GM21447 (cell line): ENCODE measurements at regions not wholly inside any gene's neighbourhood (a gene's known extent, or its start where the extent isn't known, plus 50 kb on each side); places are given as distances from the start of the nearest gene placed in this dataset.

Source experiments
- ATAC-seq: cut with Tn5 transposase; IDR thresholded peaks from one replicate; pipeline ENCODE4 v1.9.1; 2021; ENCODE audit not compliant: unreplicated experiment

DNA sequence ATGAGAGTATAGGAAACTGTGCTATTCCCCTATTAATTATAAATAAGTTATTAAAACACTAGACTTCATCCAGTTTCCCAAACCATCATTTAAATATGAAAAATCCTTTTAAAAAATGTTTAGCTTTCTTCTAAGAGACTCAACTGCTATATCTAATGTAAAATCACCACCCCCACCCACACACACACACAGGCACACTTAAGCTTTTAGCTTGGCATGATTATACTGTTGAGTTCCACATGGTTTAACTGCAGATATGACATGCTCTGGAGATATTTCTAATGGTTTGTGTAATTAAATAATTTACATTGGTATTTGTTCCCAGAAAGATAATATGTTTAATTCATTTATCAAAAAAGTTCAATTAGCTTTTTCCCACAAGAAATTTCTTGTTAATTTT is 1700.1 kb upstream of the SLC10A2 start:
- ATAC-seq = no peak

DNA sequence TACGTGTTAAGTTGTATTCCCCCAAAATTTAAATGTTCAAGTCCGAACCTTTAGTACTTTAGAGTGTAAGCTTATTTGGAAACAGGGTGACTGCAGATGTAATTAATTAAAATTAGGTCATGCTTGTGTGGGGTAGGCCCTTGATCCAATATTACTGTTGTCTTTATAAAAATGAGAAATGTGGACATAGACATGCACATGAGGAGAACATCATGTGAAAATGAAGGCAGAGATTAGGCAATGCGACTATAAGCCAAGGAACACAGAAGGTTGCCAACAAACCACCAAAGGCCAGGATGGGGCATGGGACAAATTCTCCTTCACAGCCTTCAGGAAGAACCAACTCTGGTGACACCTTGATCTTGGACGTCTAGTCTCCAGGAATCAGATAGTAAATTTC is 1698.4 kb upstream of the SLC10A2 start:
- ATAC-seq = no peak

DNA sequence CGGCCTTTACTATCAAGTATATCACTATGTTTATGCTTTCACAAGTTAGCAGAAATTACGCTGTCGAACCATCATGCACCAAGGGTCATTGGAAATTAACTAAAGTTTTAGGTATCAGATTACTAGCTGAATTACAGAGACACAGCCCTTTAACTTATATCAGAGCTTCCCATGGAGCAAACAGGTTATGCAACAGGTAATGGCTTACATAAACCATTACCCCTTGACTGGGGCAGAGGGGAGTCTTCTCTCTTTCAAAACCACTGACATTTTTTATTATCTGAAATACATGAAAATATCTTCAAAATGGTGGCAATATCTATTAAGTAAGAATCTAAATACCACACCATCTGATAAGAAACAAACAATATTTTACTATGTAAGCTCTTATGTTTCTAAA is 1692.9 kb upstream of the SLC10A2 start:
- ATAC-seq = no peak

DNA sequence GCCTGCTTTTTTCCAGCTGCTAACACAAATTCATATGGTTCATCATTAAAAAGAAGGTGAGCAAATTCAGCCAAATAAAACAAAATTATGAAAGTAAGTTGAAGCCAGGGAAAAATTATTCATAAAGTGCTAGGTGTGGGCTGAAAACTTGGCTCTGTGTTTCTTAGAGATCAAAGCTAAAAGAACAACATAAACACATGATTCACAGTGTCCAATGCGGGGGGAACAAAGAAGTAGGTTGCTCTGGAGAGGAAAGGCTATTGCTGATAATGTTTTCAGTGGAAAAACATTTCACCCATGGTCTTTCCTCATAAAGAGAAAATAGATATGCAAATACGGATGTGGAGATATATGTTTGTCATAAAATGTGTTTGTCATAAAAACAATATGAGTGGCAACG is 1691.5 kb upstream of the SLC10A2 start:
- ATAC-seq = no peak

- ATAC-seq = no peak
These were observed 1684.2 kb upstream of the SLC10A2 start for GRCh38 chr13:104750377-104750776.

GRCh38 chr13:104740641-104741222 is 1674.5 kb upstream of the SLC10A2 start:
- no peak for ATAC-seq

- ATAC-seq = no peak
These were observed 1671.5 kb upstream of the SLC10A2 start for GRCh38 chr13:104737713-104738112.

DNA sequence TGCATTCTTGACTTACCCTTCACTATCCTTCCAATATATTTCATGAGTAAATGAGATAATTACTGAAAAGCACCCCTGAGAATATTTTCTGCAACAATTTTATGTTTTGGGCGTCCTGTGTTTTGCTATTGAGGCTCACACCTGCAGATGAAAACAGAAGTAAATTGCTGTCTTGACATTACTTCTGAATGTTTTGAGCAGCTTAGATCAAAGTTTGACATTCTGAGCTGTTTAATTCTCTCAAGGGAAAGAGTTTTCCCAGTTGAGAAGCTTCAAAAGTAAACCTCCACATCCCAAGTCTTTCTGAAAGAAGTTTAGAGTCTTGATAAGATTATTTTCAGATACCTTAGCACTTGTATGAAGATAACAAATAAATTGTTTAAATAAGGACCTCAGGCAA is 1667.2 kb upstream of the SLC10A2 start:
- ATAC-seq = no peak

- no peak for ATAC-seq
These were observed 1648.9 kb upstream of the SLC10A2 start for GRCh38 chr13:104715111-104715510.

- no peak for ATAC-seq
These were observed 1639.0 kb upstream of the SLC10A2 start for GRCh38 chr13:104705031-104705750.

GRCh38 chr13:104701591-104701990 is 1635.4 kb upstream of the SLC10A2 start:
- ATAC-seq = no peak

DNA sequence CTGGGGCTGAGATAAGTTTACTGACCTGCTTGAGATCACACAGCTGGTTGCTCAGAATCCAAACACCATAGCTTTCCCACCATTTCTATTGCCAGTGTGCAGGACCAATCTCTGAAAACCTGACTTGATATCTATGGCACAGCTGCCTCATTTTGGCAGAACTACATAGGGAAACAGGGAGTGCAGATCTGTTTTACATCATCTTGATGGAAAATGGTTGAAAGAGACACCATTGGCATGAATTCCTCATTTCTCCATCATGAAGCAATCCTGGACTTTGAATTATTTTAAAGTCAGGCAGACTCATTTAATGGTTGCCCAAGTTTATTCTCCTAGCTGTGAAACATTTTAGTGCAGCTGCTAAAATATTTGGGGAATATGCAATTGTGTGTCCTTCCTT is 1628.2 kb upstream of the SLC10A2 start:
- ATAC-seq = no peak

DNA sequence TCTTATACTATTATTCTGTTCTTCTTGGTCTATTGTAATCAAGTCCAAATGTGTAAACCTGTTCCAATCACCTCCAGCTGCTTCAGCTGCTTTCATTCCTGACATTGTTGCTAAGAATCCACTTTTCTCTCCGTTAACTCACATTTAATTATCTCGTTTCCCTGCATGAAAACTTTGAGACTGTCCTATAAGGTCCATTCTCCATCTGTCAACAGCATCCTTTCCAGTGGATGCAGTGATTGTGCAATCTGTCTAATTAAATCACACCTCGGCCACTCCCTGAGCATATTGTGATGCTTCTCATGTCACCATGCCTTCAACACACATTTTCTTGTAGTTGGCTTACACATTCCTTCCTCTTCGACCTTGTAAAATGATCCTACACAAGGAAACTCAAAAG is 1626.9 kb upstream of the SLC10A2 start:
- ATAC-seq = no peak

- ATAC-seq = no peak
These were observed 1625.7 kb upstream of the SLC10A2 start for GRCh38 chr13:104691767-104692467.

- ATAC-seq = no peak
These were observed 1620.3 kb upstream of the SLC10A2 start for GRCh38 chr13:104686484-104686883.

GRCh38 chr13:104683789-104684188 is 1617.6 kb upstream of the SLC10A2 start:
- ATAC-seq = no peak

- ATAC-seq = no peak
These were observed 1611.9 kb upstream of the SLC10A2 start for GRCh38 chr13:104678161-104678560.

GRCh38 chr13:104671901-104672300 is 1605.7 kb upstream of the SLC10A2 start:
- ATAC-seq = no peak

GRCh38 chr13:104657196-104657595 is 1591.0 kb upstream of the SLC10A2 start:
- ATAC-seq = no peak

GRCh38 chr13:104650431-104650830 is 1584.2 kb upstream of the SLC10A2 start:
- ATAC-seq = no peak

DNA sequence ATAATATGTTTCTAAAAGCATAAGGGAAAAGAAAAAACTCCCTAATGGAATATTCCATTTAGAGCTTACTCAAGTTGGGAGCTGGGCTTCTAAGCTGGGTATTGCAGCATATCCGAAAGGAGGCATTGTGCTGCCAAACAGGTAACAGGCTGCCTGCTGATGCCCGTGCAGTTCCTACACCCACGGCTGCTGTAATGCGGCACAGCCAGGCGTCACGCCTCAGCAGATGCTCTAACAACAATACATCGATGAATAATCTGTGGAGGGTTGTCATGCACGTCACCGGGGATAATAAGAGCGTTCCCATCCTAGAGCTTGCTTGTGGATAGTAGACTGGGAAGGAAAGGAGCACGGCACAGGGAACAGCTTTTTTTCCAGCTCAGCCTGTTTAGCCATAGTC is 1582.1 kb upstream of the SLC10A2 start:
- no peak for ATAC-seq

DNA sequence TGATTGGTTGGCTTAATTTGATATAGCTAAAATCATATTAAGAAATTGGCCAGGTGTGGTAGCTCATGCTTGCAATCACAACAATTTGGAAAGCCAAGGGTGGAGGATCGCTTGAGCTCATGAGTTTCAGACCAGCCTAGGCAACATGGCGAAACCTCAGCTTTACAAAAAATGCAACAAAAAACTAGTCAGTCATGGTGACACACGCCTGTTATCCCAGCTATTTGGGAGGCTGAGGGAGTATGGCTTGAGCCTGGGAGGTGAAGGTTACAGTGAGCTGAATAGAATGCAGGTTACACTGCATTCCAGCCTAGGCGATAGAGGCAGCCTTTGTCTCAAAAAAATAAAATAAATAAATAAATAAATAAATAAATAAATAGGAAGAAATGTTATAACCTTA is 1579.6 kb upstream of the SLC10A2 start:
- no peak for ATAC-seq
